ENCODE measurements at regions not wholly inside any gene's neighbourhood (a gene's known extent, or its start where the extent isn't known, plus 50 kb on each side); places are given as distances from the start of the nearest gene placed in this dataset.

DNA sequence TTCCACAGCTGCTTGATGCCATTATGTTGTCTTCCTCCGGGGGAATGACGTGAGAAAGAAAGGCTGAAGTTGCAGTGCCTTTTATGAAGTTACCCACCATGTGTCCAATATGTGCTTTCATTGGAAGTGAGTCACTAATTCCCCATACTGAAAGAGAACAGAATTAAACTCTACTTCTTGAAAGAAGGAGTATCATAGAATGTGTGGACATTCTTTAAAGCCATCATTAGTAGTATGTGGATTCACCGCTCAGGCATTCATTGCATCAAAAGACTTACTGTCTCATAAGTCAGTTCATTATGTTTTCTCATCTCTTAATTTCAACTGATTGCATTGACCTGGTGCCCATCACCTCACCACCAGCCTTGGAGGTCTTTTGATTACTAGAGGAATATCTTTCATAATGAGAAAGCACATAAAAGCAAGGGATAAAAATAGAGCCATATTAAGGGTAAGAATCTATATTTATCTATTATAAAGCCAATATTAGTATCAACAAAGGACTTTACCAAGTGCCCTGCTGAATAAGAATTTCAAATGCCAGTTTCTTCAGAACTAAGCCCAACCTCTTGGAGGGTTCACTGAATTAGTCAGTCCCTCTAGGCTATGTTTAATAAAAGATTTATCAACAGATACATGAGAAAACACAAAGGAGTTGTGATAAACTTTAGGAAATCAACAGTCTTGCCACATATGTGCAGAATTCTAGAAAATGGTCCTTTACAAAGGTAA lies 516.1 kb downstream of the NTRK2 start:
- H3K9me3 ChIP-seq (ENCODE audit: control insufficient read depth, insufficient read depth, low read depth, low read length), result no peaks in the 10 kb centered on the region
- H3K4me3 ChIP-seq (ENCODE audit: low read depth, low read length), result no peak overlapping the region
- ChIA-PET CTCF (no interaction called here), POLR2A (no interaction called here)
- no peak overlapping the region for H3K27ac ChIP-seq (ENCODE audit: extremely low read depth, low read depth, low read length)
- no peaks in the 10 kb centered on the region for H3K4me1 ChIP-seq (ENCODE audit: control insufficient read depth, insufficient read depth, low read length)
- H3K36me3 ChIP-seq (ENCODE audit: control insufficient read depth in 2 of 2, insufficient read depth in 1 of 2, low read length in 2 of 2), result no peaks in the 10 kb centered on the region
- no peak for TF ChIP-seq YY2 (tag by site-specific recombination; IDR thresholded peaks at IDR 0.05)
- TF ChIP-seq ZNF16 (tag by site-specific recombination; IDR thresholded peaks at IDR 0.05; ENCODE audit: low read depth), result no peak

- Histone ChIP-seq H3K27ac (ENCODE audit: extremely low read depth, low read depth, low read length) (no peak overlapping the region), H3K4me3 (ENCODE audit: low read depth, low read length) (no peak overlapping the region), H3K4me1 (ENCODE audit: control insufficient read depth, insufficient read depth, low read length) (no peaks in the 10 kb centered on the region), H3K9me3 (ENCODE audit: control insufficient read depth, insufficient read depth, low read depth, low read length) (no peaks in the 10 kb centered on the region), H3K36me3 (ENCODE audit: control insufficient read depth in 2 of 2, insufficient read depth in 1 of 2, low read length in 2 of 2) (no peaks in the 10 kb centered on the region)
- ChIA-PET CTCF (no interaction called here), POLR2A (no interaction called here)
- no peak for TF ChIP-seq ZNF624 (tag by site-specific recombination; IDR thresholded peaks at IDR 0.05)
- no peak for TF ChIP-seq ZNF585B (tag by site-specific recombination; IDR thresholded peaks at IDR 0.05)
- no peak for TF ChIP-seq HOXD13 (CRISPR knock-in tag; IDR thresholded peaks at IDR 0.05; ENCODE audit: borderline replicate concordance)
- TF ChIP-seq SETDB1 (IDR thresholded peaks at IDR 0.05; ENCODE audit: insufficient read length, low read length), result no peak
- no peak for TF ChIP-seq KLF1 (tag by site-specific recombination; IDR thresholded peaks at IDR 0.05)
- no peak for TF ChIP-seq ZNF354C (tag by site-specific recombination; IDR thresholded peaks at IDR 0.05; ENCODE audit: borderline replicate concordance, low read depth)
- TF ChIP-seq ZNF132 (tag by site-specific recombination; IDR thresholded peaks at IDR 0.05; ENCODE audit: borderline replicate concordance), result no peak
- TF ChIP-seq ZNF747 (tag by site-specific recombination; IDR thresholded peaks at IDR 0.05), result no peak
- no peak for TF ChIP-seq ZNF157 (tag by site-specific recombination; IDR thresholded peaks at IDR 0.05)
- TF ChIP-seq KLF17 (tag by site-specific recombination; IDR thresholded peaks at IDR 0.05), result no peak
These were observed 512.9 kb downstream of the NTRK2 start for GRCh38 chr9:85182383-85182782.

GRCh38 chr9:85178474-85178873 lies 508.9 kb downstream of the NTRK2 start:
- Histone ChIP-seq H3K9me3 (ENCODE audit: control insufficient read depth, insufficient read depth, low read depth, low read length) (no peaks in the 10 kb centered on the region), H3K4me3 (ENCODE audit: low read depth, low read length) (no peak overlapping the region), H3K36me3 (ENCODE audit: control insufficient read depth in 2 of 2, insufficient read depth in 1 of 2, low read length in 2 of 2) (no peaks in the 10 kb centered on the region), H3K27ac (ENCODE audit: extremely low read depth, low read depth, low read length) (no peak overlapping the region), H3K4me1 (ENCODE audit: control insufficient read depth, insufficient read depth, low read length) (no peaks in the 10 kb centered on the region)
- CTCF ChIA-PET, result no interaction called here
- POLR2A ChIA-PET, result no interaction called here
- TF ChIP-seq ZNF362 (tag by site-specific recombination; IDR thresholded peaks at IDR 0.05), result no peak
- peak; percentile 68; the same call in 1 of the 2 replicates for TF ChIP-seq ZBTB44 (tag by site-specific recombination; IDR thresholded peaks at IDR 0.05)
- no peak for TF ChIP-seq HOXA7 (CRISPR knock-in tag; IDR thresholded peaks at IDR 0.05; ENCODE audit: borderline replicate concordance)
- TF ChIP-seq ZNF544 (tag by site-specific recombination; IDR thresholded peaks at IDR 0.05), result no peak
- TF ChIP-seq ZNF555 (tag by site-specific recombination; conservative IDR thresholded peaks at IDR 0.05), result no peak
- TF ChIP-seq ZNF354C (tag by site-specific recombination; IDR thresholded peaks at IDR 0.05; ENCODE audit: borderline replicate concordance, low read depth), result no peak
- TF ChIP-seq SCRT2 (tag by site-specific recombination; IDR thresholded peaks at IDR 0.05), result peak; percentile 79
- TF ChIP-seq TCF7L2 (IDR thresholded peaks at IDR 0.05; ENCODE audit: borderline replicate concordance, low read depth, low read length), result no peak
- no peak for TF ChIP-seq ZNF280C (tag by site-specific recombination; IDR thresholded peaks at IDR 0.05)
- 0 out of 2 replicates have a peak, but pooled peaks have one; percentile 55 for TF ChIP-seq ZBTB48 (tag by site-specific recombination; IDR thresholded peaks at IDR 0.05)
- no peak for TF ChIP-seq ZBTB1 (tag by site-specific recombination; IDR thresholded peaks at IDR 0.05)
- TF ChIP-seq, protein P1, sequence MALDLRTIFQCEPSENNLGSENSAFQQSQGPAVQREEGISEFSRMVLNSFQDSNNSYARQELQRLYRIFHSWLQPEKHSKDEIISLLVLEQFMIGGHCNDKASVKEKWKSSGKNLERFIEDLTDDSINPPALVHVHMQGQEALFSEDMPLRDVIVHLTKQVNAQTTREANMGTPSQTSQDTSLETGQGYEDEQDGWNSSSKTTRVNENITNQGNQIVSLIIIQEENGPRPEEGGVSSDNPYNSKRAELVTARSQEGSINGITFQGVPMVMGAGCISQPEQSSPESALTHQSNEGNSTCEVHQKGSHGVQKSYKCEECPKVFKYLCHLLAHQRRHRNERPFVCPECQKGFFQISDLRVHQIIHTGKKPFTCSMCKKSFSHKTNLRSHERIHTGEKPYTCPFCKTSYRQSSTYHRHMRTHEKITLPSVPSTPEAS (tag by site-specific recombination; IDR thresholded peaks at IDR 0.05), result no peak
- 0 out of 2 replicates have a peak, but pooled peaks have one; percentile 11 for TF ChIP-seq ZNF530 (tag by site-specific recombination; IDR thresholded peaks at IDR 0.05; ENCODE audit: low read depth)
- no peak for TF ChIP-seq ZEB2 (tag by site-specific recombination; IDR thresholded peaks at IDR 0.05)
